SK-N-SH treated with all-trans-retinoic acid at 6 μM for 48 hours (cell line): ENCODE measurements at regions not wholly inside any gene's neighbourhood (a gene's known extent, or its start where the extent isn't known, plus 50 kb on each side); places are given as distances from the start of the nearest gene placed in this dataset.

Experiments
- ATAC-seq: fragments of 200-7000 bp; cut with Tn5 transposase; 3 replicates; pipeline ENCODE4 v1.9.1; 2020; ENCODE audit warnings: mild to moderate bottlenecking, moderate library complexity
- ARNTL ChIP-seq: fragments of 450-650 bp; formaldehyde crosslinking; IDR thresholded peaks from 2 replicates; pipeline ENCODE4 v1.5.0; 2020; ENCODE audit warnings: low read depth, mild to moderate bottlenecking, moderate library complexity, borderline replicate concordance
- CSDC2 ChIP-seq: fragments of 250-450 bp; sonication (Bioruptor Pico); IDR thresholded peaks from 2 replicates; pipeline ENCODE4 v1.5.0; 2020; ENCODE audit warnings: mild to moderate bottlenecking, moderate library complexity
- ISL1 ChIP-seq: fragments of 250-450 bp; sonication (Bioruptor Pico); IDR thresholded peaks from 2 replicates; pipeline ENCODE4 v2.1.2; 2022; ENCODE audit warnings: mild to moderate bottlenecking, moderate library complexity
- OSR1 ChIP-seq: fragments of 250-450 bp; sonication (Bioruptor Pico); IDR thresholded peaks from 2 replicates; pipeline ENCODE4 v1.8.0; 2022; ENCODE audit warnings: moderate library complexity, mild to moderate bottlenecking, inconsistent platforms
- PPARA ChIP-seq: fragments of 250-450 bp; sonication (Bioruptor Pico); IDR thresholded peaks from 2 replicates; pipeline ENCODE4 v1.5.0; 2020; ENCODE audit warnings: mild to moderate bottlenecking, borderline replicate concordance
- RARB ChIP-seq: fragments of 250-450 bp; sonication (Bioruptor Pico); IDR thresholded peaks from 2 replicates; pipeline ENCODE4 v1.8.0; 2021; ENCODE audit warnings: mild to moderate bottlenecking, moderate library complexity
- TCF4 ChIP-seq: fragments of 250-450 bp; sonication (Bioruptor Pico); IDR thresholded peaks from 2 replicates; pipeline ENCODE4 v1.8.0; 2021; ENCODE audit warnings: mild to moderate bottlenecking, moderate library complexity, borderline replicate concordance
- TOX ChIP-seq: fragments of 250-450 bp; sonication (Bioruptor Pico); IDR thresholded peaks from 2 replicates; pipeline ENCODE4 v1.8.0; 2021; ENCODE audit warnings: mild to moderate bottlenecking, moderate library complexity, borderline replicate concordance
- ZC3H10 ChIP-seq: fragments of 250-450 bp; sonication (Bioruptor Pico); IDR thresholded peaks from 2 replicates; pipeline ENCODE4 v1.5.1; 2021; ENCODE audit warnings: mild to moderate bottlenecking, moderate library complexity
- ZFP3 ChIP-seq: fragments of 250-450 bp; sonication (Bioruptor Pico); IDR thresholded peaks from 2 replicates; pipeline ENCODE4 v1.5.0; 2020; ENCODE audit warnings: mild to moderate bottlenecking, moderate library complexity
- ZFP30 ChIP-seq: fragments of 450-650 bp; formaldehyde crosslinking; IDR thresholded peaks from 2 replicates; pipeline ENCODE4 v1.5.0; 2022; ENCODE audit warnings: mild to moderate bottlenecking, moderate library complexity
- ZNF565 ChIP-seq: fragments of 450-650 bp; formaldehyde crosslinking; conservative IDR thresholded peaks from 2 replicates; pipeline ENCODE4 v1.5.0; 2020; ENCODE audit warnings: low read depth, mild to moderate bottlenecking, moderate library complexity
- ZNF70 ChIP-seq: fragments of 450-650 bp; formaldehyde crosslinking; IDR thresholded peaks from 2 replicates; pipeline ENCODE4 v1.5.0; 2020; ENCODE audit warnings: mild to moderate bottlenecking, moderate library complexity
- ZNF8 ChIP-seq: fragments of 450-650 bp; formaldehyde crosslinking; IDR thresholded peaks from 2 replicates; pipeline ENCODE4 v1.5.0; 2020; ENCODE audit warnings: mild to moderate bottlenecking, moderate library complexity
- TF ChIP-seq, protein P1 (sequence below): fragments of 250-450 bp; sonication (Bioruptor Pico); IDR thresholded peaks from 2 replicates; pipeline ENCODE4 v1.8.0; 2020; ENCODE audit warnings: mild to moderate bottlenecking, moderate library complexity, borderline replicate concordance
- TF ChIP-seq, protein P2 (sequence below): fragments of 250-450 bp; sonication (Bioruptor Pico); IDR thresholded peaks from 2 replicates; pipeline ENCODE4 v1.5.0; 2020; ENCODE audit warnings: mild to moderate bottlenecking, moderate library complexity
- TF ChIP-seq, protein P3 (sequence below): fragments of 250-450 bp; sonication (Bioruptor Pico); IDR thresholded peaks from 2 replicates; pipeline ENCODE4 v1.5.1; 2020; ENCODE audit warnings: low read depth, mild to moderate bottlenecking, moderate library complexity
- TF ChIP-seq, protein P4 (sequence below): fragments of 250-450 bp; sonication (Bioruptor Pico); IDR thresholded peaks from 2 replicates; pipeline ENCODE4 v1.8.0; 2021; ENCODE audit warnings: low read depth, mild to moderate bottlenecking, moderate library complexity, borderline replicate concordance
- TF ChIP-seq, protein P5 (sequence below): fragments of 250-450 bp; sonication (Bioruptor Pico); IDR thresholded peaks from 2 replicates; pipeline ENCODE4 v1.5.1; 2021; ENCODE audit warnings: mild to moderate bottlenecking, moderate library complexity

DNA sequence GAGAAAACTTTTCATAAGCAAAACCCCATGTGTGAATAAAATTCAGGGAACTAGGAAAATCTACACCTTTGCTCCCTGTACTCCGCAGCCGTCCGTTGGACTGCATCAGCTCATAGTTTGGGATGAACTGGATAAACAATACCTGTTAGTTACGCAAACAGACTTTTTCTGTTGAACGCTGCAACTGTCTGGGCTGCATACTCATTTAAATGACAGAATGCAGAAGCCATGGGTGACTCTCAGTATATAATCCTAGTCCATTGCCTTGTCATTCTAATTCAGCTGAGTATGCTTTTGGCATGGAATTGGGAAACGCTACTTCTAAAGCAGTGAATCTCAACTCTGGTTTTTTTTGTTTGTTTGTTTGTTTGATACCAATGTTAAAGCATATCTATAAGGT lies 151.6 kb downstream of the SLITRK1 start:
- TF ChIP-seq, protein P1, sequence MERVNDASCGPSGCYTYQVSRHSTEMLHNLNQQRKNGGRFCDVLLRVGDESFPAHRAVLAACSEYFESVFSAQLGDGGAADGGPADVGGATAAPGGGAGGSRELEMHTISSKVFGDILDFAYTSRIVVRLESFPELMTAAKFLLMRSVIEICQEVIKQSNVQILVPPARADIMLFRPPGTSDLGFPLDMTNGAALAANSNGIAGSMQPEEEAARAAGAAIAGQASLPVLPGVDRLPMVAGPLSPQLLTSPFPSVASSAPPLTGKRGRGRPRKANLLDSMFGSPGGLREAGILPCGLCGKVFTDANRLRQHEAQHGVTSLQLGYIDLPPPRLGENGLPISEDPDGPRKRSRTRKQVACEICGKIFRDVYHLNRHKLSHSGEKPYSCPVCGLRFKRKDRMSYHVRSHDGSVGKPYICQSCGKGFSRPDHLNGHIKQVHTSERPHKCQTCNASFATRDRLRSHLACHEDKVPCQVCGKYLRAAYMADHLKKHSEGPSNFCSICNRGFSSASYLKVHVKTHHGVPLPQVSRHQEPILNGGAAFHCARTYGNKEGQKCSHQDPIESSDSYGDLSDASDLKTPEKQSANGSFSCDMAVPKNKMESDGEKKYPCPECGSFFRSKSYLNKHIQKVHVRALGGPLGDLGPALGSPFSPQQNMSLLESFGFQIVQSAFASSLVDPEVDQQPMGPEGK (CRISPR knock-in tag) = no peak
- TF ChIP-seq, protein P2, sequence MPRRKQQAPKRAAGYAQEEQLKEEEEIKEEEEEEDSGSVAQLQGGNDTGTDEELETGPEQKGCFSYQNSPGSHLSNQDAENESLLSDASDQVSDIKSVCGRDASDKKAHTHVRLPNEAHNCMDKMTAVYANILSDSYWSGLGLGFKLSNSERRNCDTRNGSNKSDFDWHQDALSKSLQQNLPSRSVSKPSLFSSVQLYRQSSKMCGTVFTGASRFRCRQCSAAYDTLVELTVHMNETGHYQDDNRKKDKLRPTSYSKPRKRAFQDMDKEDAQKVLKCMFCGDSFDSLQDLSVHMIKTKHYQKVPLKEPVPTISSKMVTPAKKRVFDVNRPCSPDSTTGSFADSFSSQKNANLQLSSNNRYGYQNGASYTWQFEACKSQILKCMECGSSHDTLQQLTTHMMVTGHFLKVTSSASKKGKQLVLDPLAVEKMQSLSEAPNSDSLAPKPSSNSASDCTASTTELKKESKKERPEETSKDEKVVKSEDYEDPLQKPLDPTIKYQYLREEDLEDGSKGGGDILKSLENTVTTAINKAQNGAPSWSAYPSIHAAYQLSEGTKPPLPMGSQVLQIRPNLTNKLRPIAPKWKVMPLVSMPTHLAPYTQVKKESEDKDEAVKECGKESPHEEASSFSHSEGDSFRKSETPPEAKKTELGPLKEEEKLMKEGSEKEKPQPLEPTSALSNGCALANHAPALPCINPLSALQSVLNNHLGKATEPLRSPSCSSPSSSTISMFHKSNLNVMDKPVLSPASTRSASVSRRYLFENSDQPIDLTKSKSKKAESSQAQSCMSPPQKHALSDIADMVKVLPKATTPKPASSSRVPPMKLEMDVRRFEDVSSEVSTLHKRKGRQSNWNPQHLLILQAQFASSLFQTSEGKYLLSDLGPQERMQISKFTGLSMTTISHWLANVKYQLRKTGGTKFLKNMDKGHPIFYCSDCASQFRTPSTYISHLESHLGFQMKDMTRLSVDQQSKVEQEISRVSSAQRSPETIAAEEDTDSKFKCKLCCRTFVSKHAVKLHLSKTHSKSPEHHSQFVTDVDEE = no peak
- TF ChIP-seq ZNF565 (CRISPR knock-in tag) = no peak
- TF ChIP-seq ZFP3 (CRISPR knock-in tag) = no peak
- no peak for TF ChIP-seq ZC3H10 (CRISPR knock-in tag)
- no peak for TF ChIP-seq PPARA
- TF ChIP-seq ZNF70 (CRISPR knock-in tag) = no peak
- TF ChIP-seq ZNF8 (CRISPR knock-in tag) = no peak
- no peak for TF ChIP-seq ISL1 (CRISPR knock-in tag)
- TF ChIP-seq, protein P3, sequence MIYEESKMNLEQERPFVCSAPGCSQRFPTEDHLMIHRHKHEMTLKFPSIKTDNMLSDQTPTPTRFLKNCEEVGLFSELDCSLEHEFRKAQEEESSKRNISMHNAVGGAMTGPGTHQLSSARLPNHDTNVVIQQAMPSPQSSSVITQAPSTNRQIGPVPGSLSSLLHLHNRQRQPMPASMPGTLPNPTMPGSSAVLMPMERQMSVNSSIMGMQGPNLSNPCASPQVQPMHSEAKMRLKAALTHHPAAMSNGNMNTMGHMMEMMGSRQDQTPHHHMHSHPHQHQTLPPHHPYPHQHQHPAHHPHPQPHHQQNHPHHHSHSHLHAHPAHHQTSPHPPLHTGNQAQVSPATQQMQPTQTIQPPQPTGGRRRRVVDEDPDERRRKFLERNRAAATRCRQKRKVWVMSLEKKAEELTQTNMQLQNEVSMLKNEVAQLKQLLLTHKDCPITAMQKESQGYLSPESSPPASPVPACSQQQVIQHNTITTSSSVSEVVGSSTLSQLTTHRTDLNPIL (CRISPR knock-in tag) = no peak
- TF ChIP-seq ARNTL (CRISPR knock-in tag) = no peak
- TF ChIP-seq, all 23 proteins: peak for 0
- no peak for ATAC-seq

- TF ChIP-seq PPARA (no peak), RARB (CRISPR knock-in tag) (no peak), ZNF565 (CRISPR knock-in tag) (no peak), OSR1 (CRISPR knock-in tag) (no peak), ZNF8 (CRISPR knock-in tag) (no peak)
- TF ChIP-seq, protein P4, sequence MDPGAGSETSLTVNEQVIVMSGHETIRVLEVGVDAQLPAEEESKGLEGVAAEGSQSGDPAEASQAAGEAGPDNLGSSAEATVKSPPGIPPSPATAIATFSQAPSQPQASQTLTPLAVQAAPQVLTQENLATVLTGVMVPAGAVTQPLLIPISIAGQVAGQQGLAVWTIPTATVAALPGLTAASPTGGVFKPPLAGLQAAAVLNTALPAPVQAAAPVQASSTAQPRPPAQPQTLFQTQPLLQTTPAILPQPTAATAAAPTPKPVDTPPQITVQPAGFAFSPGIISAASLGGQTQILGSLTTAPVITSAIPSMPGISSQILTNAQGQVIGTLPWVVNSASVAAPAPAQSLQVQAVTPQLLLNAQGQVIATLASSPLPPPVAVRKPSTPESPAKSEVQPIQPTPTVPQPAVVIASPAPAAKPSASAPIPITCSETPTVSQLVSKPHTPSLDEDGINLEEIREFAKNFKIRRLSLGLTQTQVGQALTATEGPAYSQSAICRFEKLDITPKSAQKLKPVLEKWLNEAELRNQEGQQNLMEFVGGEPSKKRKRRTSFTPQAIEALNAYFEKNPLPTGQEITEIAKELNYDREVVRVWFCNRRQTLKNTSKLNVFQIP (CRISPR knock-in tag) = no peak
- TF ChIP-seq, protein P3 (CRISPR knock-in tag) = no peak
- TF ChIP-seq, protein P1 (CRISPR knock-in tag) = no peak
- TF ChIP-seq, all 23 proteins: peak for 0
- no peak for ATAC-seq
These were observed 159.8 kb downstream of the SLITRK1 start for GRCh38 chr13:83722443-83722842.

- TF ChIP-seq TOX (CRISPR knock-in tag) = 0 out of 2 replicates have a peak, but pooled peaks have one; percentile 19
- TF ChIP-seq ZFP30 (CRISPR knock-in tag) = no peak
- no peak for ATAC-seq
These were observed 166.2 kb downstream of the SLITRK1 start for GRCh38 chr13:83716121-83716520.

DNA sequence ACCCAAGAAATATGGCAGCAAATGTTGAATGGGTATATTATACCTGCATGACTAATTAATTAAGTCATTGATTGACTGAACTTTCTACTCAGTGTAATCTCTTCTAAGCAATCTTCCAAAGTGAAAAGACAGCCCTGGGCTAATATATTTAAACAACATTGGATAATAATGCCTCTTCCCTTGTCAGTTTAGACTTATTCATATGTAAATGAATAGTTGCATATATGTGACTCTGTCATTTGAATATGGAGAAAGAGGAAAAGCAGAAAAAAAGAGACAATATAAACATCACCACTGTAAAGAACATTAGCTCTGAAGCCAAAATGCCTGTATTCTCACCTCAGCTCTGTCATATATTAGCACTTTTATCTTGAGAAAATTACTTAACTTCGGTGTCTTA lies 168.0 kb downstream of the SLITRK1 start:
- no peak for TF ChIP-seq CSDC2
- no peak for TF ChIP-seq TCF4 (CRISPR knock-in tag)
- TF ChIP-seq ZFP3 (CRISPR knock-in tag) = no peak
- TF ChIP-seq, protein P5, sequence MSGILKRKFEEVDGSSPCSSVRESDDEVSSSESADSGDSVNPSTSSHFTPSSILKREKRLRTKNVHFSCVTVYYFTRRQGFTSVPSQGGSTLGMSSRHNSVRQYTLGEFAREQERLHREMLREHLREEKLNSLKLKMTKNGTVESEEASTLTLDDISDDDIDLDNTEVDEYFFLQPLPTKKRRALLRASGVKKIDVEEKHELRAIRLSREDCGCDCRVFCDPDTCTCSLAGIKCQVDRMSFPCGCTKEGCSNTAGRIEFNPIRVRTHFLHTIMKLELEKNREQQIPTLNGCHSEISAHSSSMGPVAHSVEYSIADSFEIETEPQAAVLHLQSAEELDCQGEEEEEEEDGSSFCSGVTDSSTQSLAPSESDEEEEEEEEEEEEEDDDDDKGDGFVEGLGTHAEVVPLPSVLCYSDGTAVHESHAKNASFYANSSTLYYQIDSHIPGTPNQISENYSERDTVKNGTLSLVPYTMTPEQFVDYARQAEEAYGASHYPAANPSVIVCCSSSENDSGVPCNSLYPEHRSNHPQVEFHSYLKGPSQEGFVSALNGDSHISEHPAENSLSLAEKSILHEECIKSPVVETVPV (CRISPR knock-in tag) = no peak
- no peak for TF ChIP-seq ZNF8 (CRISPR knock-in tag)
- no peak for ATAC-seq
